ENCODE measurements at regions not wholly inside any gene's neighbourhood (a gene's known extent, or its start where the extent isn't known, plus 50 kb on each side); places are given as distances from the start of the nearest gene placed in this dataset.

DNA sequence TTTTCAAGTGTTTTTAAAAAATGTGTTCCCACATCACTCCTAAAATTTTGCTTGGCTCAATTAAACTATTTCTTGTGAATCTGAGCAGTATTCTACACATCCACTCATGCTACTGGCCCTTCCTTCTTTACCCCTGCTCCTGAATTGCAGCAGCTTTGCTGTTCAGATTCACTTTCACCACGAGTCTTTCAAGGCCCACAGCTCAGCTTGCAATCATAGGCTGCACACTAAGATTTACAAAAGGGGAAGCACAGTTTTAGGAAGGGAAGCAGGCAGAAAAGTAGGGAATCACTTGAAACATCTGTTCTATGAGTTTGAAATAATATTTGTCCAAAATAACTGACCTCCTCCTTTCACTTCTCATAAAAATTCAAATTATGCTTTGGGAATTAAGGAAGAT is 70.9 kb upstream of the EDEM3 start:
- Histone ChIP-seq H3K27me3 (no peaks in the 10 kb centered on the region), H3K36me3 (no peaks in the 10 kb centered on the region), H3K9me3 (no peaks in the 10 kb centered on the region), H3K4me3 (replicated peaks in 1 of 3) (no peak overlapping the region), H3K4me1 (peaks cover 44 to 56% of the 10 kb centered on the region in 2 donors), H3K27ac (peak overlapping the region in 2 of 3 donors; percentile 38 to 98)
- DNase-seq = no peak
- intact Hi-C loops (cut with DNase I) = no loop called here
- WGBS, 2 donors = 55 to 68% methylated on average over 1 of the region's 1 CpG
- TF ChIP-seq, protein P1, sequence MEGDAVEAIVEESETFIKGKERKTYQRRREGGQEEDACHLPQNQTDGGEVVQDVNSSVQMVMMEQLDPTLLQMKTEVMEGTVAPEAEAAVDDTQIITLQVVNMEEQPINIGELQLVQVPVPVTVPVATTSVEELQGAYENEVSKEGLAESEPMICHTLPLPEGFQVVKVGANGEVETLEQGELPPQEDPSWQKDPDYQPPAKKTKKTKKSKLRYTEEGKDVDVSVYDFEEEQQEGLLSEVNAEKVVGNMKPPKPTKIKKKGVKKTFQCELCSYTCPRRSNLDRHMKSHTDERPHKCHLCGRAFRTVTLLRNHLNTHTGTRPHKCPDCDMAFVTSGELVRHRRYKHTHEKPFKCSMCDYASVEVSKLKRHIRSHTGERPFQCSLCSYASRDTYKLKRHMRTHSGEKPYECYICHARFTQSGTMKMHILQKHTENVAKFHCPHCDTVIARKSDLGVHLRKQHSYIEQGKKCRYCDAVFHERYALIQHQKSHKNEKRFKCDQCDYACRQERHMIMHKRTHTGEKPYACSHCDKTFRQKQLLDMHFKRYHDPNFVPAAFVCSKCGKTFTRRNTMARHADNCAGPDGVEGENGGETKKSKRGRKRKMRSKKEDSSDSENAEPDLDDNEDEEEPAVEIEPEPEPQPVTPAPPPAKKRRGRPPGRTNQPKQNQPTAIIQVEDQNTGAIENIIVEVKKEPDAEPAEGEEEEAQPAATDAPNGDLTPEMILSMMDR (IDR thresholded peaks at IDR 0.05) = no peak
- no peak for TF ChIP-seq POLR2A (IDR thresholded peaks at IDR 0.05)

DNA sequence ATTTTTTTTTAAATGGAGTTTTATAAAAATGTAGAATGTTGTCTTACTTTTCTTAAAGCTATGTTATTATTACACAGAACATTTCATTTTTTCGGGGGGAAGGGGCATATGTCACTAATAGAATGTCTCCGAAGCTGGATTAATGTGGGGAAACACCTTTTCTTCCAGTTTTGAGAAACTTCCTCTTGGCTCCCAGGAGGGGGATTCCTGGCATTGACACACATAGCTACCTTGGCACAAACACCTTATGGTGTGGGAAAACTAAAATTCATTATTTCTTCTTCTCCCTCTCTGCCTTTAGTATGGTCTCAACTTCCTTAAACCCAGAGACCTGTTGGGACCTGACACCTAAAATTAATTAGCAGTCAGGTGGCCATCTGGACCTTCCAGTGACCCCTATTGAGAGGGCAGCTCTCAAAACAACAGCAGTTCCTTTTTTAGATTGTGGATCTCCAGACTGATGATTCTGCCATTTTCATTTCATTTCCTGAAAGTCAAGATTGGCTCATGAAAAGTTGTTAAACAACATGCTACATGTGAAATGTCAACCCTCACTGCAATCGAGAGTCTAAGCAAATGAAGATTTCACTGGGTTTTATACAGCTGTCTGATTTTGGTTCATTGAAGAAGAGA is 70.1 kb upstream of the EDEM3 start:
- no peak for DNase-seq
- peaks cover 44 to 50% of the 10 kb centered on the region in 2 donors for H3K4me1 ChIP-seq
- H3K27ac ChIP-seq = no peak overlapping the region
- no peaks in the 10 kb centered on the region for H3K36me3 ChIP-seq
- TF ChIP-seq POLR2A (IDR thresholded peaks at IDR 0.05) = no peak
- TF ChIP-seq, protein P1 (IDR thresholded peaks at IDR 0.05) = no peak
- WGBS, 2 donors = 42 to 76% methylated on average over 3 of the region's 3 CpGs
- H3K9me3 ChIP-seq = no peaks in the 10 kb centered on the region
- H3K4me3 ChIP-seq (replicated peaks in 1 of 3) = no peak overlapping the region
- no peaks in the 10 kb centered on the region for H3K27me3 ChIP-seq
- intact Hi-C loops (cut with DNase I) = no loop called here

DNA sequence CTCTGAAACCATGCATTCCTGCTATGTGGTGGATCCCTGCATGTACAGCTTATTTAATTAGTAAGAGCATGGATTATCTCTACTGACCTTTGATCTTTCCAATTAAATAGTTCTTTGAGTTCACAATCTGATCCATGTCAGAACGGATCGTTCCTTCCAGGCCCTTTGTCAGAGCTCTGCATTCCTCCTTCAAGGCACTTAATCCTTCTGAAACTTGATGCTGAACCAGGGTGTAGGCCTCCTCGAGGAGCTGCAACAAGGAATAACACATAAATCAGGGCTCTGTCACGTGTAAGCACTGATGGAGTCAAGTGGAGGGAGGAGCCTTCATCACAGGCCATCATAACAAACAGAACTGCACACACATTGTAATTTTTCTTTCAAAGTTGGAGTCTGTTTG is 68.4 kb upstream of the EDEM3 start:
- TF ChIP-seq, protein P1 (IDR thresholded peaks at IDR 0.05) = no peak
- TF ChIP-seq POLR2A (IDR thresholded peaks at IDR 0.05) = no peak
- WGBS, 2 donors = 60 to 69% methylated on average over 4 of the region's 4 CpGs
- Histone ChIP-seq H3K9me3 (no peaks in the 10 kb centered on the region), H3K36me3 (no peaks in the 10 kb centered on the region), H3K27ac (no peak overlapping the region), H3K4me1 (peaks cover 33 to 38% of the 10 kb centered on the region in 2 donors), H3K4me3 (replicated peaks in 1 of 3) (no peak overlapping the region), H3K27me3 (no peaks in the 10 kb centered on the region)
- DNase-seq = no peak
- intact Hi-C loops (cut with DNase I) = no loop called here

DNA sequence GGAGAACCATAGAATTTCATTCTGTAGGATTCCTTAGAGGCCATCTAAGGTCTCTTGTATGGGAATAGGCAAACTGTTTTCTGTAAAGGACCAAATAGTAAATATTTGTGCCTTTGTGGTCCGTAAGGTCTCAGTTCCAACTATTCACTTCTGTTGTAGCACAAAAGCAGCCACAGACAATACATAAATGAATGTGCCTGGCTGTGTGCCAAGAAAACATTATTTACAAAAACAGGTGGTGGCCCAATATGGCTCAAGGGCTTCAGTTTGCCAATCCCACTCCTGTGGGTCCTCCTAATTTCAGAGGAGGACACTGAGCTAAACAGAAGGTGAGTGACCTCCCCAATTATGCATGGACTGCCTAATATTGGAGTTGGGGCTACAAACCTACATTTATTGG is 67.6 kb upstream of the EDEM3 start:
- no peak for DNase-seq
- Histone ChIP-seq H3K27ac (no peak overlapping the region), H3K9me3 (no peaks in the 10 kb centered on the region), H3K4me3 (replicated peaks in 1 of 3) (no peak overlapping the region), H3K4me1 (peaks cover 25 to 32% of the 10 kb centered on the region in 2 donors), H3K36me3 (no peaks in the 10 kb centered on the region), H3K27me3 (no peaks in the 10 kb centered on the region)
- TF ChIP-seq, protein P1 (IDR thresholded peaks at IDR 0.05) = no peak
- intact Hi-C loops (cut with DNase I) = no loop called here
- WGBS, 2 donors = 90 to 95% methylated on average over 1 of the region's 1 CpG

DNA sequence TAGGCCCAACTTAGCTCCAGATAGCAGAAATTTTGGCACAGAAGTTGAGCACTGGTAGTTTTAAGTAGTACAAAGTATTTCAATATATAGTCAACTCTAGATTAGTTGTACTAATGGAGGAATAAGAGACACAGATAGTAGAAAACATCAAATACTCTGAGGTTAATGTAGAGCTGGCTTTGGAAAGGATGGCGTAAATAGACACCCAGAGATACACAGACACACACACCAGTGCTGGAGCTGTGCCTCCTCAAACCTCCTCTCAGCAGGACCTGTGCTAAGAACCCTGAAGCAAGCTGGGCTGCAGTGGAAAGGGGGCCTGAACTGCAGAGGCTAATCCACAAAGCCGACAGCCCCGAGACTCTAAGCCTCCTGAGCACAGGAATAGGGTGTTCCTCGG is 67.0 kb upstream of the EDEM3 start:
- H3K27ac ChIP-seq = no peak overlapping the region
- peaks cover 19 to 26% of the 10 kb centered on the region in 2 donors for H3K4me1 ChIP-seq
- no peaks in the 10 kb centered on the region for H3K36me3 ChIP-seq
- no peaks in the 10 kb centered on the region for H3K9me3 ChIP-seq
- no peak for TF ChIP-seq POLR2A (IDR thresholded peaks at IDR 0.05)
- TF ChIP-seq, protein P1 (IDR thresholded peaks at IDR 0.05) = no peak
- WGBS, 2 donors = 94 to 100% methylated on average over 4 of the region's 4 CpGs
- no peaks in the 10 kb centered on the region for H3K27me3 ChIP-seq
- no peak overlapping the region for H3K4me3 ChIP-seq (replicated peaks in 1 of 3)
- DNase-seq = no peak
- intact Hi-C loops (cut with DNase I) = no loop called here

Measured in thyroid gland (tissue), 4 donors.